HT1080 (cell line): ENCODE measurements at regions not wholly inside any gene's neighbourhood (a gene's known extent, or its start where the extent isn't known, plus 50 kb on each side); places are given as distances from the start of the nearest gene placed in this dataset.
"Not testable (repeated sequence)": the region's sequence is repeated elsewhere in the genome, so short reads cannot be mapped to it uniquely, and the experiment has no call there.

Experiments used
- DNase-seq: peaks from one replicate; pipeline ENCODE4 v3.0.0-alpha.2; 2015; ENCODE audit warnings: low read depth

DNA sequence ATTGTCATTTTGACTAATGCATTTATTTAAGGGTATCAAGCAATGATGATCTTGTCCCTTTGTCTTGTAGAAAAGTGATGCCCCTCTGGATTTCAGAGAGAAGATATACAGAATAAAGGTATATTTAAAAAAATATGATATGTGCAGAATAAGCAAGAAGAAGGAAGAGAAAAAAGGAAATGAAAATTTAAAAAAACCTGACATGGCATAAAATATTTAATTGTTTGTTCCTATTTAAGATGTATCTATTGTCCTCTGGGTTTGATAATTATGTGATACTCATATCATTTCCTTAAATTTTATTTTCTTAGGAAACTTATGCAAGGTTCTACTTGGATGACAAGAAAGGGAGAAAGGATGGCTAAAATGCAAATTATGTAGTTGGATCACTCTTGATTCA lies 983.7 kb upstream of the CDH6 start:
- no peak for DNase-seq

DNA sequence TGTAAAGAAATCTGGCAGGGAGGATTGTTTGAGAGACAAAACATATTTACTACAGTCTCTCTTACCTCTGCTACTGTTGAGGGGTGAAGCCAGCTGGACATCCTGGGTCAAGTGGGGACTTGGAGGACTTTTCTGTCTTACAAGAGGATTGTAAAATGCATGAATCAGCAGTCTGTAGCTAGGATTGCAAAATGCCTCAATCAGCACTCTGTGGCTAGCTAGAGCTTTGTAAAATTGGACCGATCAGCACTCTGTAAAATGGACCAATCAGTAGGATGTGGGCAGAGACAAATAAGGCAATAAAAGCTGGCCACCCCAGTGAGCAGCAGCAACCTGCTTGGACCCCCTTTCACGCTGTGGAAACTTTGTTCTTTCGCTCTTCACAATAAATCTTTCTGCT lies 995.8 kb upstream of the CDH6 start:
- DNase-seq, result peak; percentile 1

DNA sequence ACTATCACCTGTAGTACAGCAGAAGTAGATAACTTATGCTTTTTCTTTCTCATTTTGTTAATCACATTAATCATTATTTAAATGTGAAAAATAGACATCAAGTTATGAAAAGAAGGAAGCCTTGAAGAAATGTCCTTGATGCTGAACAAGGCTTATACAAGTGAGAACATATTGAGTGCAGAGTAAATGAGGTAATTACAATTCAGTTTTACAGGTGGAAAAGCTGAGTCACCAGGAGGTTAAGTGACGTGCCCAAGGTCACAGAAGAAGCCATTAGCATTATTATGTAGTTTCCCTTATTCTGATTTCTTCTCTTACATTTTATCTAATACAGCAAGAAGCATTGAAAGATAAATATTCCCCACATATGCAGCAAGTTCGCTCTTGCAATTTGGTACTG lies 998.5 kb upstream of the CDH6 start:
- no peak for DNase-seq

DNA sequence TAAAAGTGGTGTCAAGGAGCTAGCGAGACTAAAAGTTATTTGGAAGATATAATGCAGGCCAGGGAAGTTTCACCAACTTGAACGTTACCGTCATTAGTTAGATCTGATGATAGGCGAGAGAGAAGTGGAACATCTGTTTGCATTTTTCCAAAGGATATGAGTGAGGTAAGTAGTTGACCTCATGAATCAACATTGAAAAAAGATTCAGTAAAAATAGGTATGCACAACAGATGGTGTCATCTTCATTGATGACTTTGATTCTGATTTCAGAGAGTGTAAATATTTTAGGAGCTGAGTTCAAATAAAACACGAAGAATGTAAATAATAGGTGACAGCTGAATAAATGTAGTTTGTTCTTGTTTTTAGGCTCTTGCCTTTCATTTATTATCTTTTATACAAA lies 998.9 kb upstream of the CDH6 start:
- DNase-seq, result no peak

DNA sequence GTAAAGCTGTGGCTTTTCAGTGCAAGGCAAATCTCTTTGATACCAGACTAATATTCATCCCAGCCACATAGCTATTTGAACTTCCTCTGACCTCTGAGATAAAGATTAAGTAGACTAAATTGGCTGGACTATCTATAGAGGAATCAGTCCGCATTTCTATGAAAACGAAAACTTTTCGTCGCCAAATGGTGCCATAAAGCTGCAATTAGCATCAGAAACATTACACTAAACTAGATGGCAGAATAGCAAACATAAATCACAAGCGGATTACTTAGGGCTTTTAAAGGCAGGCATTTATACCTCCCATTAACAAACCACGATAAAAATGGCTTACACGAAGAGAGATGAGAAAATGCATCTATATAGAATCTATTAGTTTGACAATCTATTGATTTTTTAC lies 1009.7 kb upstream of the CDH6 start:
- DNase-seq, result no peak

DNA sequence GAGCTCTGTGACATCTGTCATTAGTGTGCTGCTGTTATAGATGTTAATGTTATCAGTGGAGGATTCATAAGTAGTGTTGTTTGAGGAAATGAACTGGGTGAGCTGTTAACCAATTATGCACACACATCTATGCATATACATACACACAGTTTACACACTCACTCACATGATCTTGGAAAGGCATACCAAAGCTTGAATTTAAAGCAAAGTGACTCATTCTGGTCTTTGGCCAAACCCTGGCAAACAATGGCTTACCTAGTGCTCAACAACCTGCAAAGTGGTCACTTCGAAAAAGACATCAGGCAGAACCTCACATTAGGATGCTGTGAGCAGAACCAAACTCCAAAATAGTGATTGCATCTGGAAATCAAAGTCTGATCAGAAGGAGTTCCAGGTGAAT lies 1037.3 kb upstream of the CDH6 start:
- peak; percentile 66 for DNase-seq

DNA sequence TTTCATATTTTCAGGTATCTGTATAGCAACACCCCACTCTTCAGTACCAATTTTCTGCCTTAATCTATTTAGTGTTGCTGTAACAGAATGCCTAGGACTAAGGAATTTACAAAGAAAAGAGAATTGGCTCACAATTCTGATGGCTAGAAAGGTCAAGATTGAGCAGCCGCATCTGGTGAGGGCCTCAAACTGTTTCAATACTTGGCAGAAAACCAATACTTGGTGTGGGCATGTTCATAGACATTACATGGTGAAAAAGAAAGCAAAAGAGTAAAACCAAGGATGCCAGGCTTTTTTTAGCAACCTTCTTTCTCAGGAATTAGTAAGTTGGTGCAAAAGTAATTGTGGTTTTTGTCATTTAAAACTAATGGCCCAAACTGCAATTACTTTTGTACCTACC lies 1041.1 kb upstream of the CDH6 start:
- DNase-seq, result no peak

DNA sequence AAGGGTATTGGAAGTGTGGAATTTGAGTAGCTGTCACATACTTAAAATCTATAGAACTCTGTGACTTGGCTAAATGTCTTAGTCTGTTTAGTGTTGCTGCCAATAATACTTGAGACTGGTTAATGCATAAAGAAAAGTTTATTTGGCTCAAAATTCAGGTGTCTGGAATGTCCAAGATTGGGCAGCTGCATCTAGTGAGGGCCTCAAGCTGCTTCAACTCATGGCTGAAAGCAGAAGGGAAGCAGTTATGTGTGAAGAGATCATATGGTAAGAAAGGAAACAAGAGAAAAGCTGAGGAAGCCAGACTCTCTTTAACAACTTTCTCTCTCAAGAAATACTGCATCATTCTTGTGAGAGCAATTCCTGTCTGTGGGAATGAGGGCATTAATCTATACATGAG lies 1043.3 kb upstream of the CDH6 start:
- no peak for DNase-seq

DNA sequence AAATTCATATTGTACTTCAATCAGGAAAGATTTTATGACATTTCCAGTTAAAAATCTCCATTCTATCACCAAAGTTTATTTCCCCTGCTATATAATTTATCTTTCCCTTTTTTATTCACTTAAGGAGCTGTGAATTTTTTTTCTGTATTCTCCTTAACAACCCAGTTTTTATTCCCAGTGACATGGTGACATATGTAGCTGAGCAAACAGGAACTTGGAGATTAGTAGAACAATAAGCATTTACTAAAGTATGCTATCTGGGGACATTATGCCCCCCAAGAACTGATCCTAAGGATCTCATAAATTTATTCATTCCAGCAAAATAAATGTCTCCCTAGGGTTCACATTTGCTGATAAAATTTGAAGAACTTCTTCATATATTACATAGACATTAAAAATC lies 1044.0 kb upstream of the CDH6 start:
- DNase-seq, result no peak

DNA sequence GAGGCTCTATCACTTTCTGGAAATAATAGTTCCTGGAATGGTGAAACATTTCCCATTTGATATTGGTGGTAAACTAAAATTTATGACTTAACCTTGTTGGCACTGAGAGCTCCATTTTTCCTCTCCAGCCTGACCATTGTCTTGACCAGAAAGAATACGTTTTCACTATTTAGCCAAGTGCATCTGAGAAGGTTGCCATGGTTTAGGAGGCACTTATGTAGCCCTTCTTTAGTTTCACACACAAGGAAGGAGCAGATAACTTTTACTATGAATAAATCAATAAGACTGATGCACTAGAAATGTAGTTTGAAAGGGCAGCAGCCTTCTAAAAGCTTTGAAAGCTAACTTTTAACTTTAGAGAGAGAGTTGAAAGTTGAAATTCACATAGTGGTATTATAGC lies 1045.5 kb upstream of the CDH6 start:
- no peak for DNase-seq

DNA sequence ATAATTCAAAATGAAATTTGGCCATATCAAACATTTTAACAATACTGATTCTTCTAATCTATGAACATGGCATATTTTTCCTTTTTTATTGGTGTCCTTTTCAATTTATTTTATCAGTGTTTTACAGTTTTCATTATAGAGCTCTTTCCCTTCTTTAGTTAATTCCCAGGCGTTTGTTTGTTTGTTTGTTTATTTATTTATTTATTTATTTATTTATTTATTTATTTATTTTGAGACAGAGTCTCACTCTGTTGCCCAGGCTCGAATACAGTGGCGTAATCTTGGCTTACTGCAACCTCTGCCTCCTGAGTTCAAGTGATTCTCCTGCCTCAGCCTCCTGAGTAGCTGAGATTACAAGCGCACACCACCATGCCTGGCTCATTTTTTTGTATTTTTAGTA lies 1049.4 kb upstream of the CDH6 start:
- DNase-seq, result not testable (repeated sequence)

DNA sequence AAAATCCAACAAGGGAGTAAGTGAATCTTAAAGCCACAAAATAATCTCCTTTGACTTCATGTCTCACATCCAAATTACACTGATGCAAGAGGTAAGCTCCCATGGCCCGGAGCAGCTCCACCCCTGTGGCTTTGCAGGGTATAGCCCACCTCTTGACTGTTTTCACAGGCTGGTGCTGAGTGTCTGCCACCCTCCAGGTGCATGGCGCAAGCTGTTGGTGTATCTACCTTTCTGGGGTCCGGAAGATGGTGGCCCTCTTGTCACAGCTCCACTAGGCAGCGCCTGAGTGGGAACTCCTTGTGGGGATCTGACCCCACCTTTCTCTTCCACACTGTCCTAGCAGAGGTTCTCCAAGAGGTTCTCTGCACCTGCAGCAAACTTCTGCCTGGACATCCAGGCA lies 1051.1 kb upstream of the CDH6 start:
- no peak for DNase-seq

DNA sequence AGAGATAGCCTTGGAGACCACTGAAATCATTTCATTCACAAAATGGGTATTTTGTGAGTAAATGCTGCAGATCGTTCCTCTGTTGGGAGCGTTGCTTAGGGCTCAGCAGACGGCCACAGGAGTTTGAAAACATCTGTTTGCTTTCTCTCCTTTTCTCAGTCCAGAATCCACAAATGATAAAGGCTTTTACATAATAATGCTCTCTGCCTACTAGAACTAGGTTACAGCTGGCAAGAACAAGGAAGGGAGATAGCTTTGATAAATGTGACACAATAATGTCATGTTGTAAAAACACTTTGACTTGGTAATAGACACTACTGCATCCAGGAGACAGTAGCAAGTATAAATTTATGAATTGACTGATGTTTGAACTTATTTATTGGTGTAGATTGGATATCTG lies 1072.4 kb upstream of the CDH6 start:
- no peak for DNase-seq

DNA sequence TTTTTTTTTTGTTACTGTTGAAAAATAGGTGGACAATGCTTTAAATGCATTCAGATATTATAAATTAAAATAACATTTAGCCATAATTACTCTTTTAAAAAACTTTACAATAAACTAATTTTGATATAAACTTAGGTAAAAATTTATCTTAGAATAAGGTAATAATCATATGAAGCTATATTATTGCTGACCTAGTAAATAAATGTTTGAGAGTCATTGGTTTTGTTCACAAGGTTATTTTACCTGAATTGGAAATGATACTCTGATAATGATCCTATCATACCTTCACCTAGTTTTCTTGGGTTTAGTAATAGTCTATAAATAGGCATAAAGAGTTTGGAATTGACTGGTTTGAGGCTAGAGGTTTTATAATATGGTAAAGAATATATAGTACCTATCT lies 1076.4 kb upstream of the CDH6 start:
- DNase-seq, result no peak

DNA sequence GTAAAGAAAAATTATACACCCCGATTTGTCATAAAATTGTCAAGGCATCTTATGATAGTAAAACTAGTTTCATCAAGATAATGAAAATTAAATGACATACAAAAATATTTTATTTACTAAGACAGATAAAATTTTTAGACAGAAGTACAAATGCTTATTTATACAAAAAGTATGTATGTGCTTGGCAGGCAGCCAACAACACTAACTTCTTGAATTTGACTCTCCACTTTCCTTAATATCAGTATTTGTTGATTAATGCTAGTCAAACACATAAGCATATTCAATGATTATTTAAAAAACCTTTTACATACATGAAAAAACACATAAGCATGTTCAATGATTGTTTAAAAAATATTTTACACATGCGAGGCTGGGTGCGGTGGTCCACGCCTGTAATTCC lies 1079.9 kb upstream of the CDH6 start:
- DNase-seq, result no peak

DNA sequence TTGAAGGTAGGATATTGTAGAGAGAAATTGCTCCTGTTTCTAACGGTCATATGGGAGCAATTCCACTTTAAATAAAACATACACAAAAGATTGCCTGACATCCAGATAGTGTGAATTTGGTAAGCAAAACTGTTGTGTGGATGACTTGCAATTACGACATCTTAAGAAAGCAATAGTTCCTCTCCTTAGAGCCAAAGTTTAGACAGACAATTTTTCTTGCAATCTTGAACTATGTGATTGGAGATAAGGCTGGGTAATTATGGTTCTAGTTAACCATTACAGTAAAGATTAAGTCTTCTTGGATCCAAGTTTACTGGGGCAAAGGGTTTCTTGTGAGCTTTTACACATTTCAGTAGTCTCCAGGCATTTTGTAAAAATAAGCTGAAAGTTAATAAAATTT lies 1080.6 kb upstream of the CDH6 start:
- no peak for DNase-seq

DNA sequence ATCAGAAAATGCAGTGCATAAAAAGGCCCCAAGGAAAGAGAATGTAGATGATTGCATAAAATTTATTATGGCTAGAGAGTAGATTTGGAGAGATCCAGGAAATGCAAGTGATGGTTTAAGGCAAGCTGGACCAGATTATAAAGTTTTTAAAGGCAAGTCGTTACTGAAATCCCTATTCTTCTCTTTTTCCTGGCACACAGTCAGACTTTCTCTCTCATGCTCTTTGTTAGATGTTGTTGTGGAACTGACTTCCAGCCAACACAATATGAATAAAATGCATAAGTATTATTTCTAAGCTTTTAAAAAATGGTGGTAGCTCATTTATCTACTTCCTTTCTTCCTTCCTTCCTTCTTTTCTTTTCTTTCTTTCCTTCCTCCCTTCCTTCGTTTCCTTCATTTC lies 1085.4 kb upstream of the CDH6 start:
- DNase-seq, result no peak

DNA sequence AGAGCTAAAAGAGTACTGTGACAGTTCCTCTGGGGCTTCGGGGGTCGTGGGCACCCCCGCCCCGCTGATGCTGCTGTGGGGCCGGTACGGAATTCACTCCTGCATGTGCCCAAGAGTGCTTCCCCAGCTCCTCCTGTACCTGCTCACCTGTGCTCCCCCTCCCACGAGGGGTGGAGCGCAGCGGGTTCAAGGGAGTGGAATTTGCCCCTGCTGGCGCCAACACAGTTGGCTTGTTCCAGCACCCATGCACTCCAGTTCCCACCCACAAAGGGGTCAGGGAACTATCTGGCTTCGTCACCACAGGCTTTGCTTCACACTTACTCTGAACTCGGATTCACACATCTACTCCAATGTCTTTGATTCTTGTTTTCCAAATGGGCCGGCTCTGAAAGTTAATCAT lies 1086.9 kb upstream of the CDH6 start:
- DNase-seq, result no peak

DNA sequence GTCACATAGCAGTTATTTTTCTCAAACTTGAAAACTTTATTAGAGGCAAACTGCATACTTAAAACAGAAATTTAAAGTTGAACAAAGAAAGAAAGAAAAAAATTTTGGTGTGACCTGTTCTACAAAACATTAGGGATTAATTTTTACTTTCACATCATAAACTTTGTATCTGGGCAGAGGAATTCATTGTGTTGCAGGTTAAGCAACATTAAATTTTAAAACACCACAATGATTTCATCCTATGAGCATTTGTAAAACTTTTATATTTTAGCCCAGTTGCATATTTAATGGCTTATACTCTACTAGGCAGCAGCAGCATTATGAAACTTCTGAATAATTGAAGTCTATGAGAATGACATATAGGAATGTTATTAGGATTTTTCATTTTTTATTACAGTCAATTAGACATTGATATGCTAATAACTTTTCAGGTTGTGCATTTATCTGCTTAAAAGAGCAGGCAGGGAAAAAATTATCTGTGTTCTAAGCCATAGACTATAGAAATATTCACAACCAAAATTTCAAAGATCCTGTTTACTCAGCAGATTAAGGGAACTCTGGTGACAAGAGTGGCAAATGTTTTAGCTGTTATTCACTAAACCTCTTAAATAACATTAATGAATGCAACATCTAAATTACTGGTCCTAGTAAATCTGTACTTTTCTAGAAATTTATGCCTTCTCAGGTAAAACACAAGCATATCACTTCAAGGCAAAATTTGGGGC lies 1088.5 kb upstream of the CDH6 start:
- DNase-seq, result no peak

DNA sequence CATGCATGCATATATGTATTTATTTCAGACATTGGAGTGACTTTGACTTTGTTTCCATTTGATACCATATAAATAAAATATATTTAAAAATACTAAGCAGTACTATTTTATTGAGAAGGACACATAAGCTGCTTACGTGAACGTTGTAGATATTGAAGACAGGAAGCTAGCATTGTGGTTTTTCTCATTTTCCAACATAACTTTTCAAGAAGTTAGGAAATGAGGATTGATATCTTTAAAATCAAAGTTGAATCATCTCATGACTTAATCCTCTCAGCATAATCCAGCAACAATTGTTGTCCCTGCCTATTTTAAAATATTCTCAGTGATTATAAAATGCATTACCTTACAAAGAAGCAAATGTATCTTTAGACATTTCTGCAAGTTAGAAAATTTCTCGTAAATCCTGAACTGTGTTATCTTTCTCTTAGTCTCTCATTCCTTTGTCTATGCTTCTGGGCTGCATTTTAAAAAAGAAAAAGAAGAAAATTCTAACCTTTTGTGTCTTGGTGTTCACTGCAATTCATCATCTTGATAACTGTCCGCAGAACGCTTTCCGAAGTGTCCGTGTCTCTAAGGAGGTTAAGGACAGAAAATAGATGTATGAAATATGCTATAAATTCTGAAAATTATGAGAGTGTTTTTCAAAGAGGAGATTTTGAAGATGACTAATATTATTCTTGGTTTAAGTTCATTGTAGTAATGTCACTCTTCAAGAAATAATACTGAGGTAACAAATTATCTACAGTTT lies 1089.9 kb upstream of the CDH6 start:
- DNase-seq, result peak; percentile 1

DNA sequence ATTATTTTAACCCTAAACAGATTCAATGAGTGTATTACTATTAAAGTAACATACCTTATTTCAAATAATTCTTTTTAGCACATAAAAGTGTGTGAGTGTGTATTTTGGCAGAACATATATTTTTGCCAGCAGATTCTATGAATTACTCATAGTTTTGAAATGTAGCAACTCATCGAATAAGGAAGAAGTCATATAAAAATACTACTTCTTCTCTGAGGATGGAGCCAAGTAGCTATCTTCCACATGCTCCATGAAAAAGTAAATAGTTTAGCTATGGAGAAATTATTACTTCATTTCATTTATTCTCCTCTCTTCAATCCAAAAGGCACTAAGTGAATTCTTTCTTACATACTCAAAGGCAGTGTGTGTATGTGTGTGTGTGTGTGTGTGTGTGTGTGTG lies 1090.4 kb upstream of the CDH6 start:
- peak; percentile 48 for DNase-seq

DNA sequence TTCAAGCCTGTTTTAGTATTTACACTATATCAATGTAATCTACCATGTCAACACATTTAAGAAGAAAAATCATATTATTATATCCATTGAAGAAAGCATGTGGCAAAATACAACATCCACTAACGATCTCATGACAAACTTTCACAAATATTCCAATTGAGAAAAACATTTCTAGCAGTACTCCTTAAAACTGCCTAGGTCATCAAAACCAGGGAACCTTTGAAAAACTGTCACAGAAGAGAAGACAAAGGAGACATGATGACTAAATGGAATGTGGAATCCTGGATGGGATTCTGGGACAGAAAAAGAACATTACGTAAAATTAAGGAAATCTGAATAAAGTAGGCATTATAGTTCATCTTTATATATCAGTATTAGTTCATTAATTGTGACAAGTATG lies 1091.3 kb upstream of the CDH6 start:
- no peak for DNase-seq

DNA sequence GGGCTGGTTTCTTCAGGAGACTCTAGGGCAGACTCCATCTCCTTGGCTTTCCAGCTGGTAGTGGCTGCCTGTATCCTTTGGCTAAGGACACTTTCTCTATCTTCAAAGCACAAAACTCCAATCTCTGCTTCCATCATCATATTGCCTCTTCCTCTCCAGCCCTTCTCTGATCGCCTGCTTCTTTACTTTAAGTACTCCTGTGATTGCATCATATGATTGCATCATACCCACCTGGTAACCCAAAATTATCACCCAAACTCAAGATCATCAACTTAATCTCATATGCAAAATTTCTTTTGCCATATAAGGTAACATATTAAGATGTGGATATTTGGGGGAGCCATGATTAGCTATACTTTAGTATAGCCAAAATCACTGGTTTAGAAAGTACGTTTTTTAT lies 1092.6 kb upstream of the CDH6 start:
- no peak for DNase-seq
